ENCODE measurements at regions not wholly inside any gene's neighbourhood (a gene's known extent, or its start where the extent isn't known, plus 50 kb on each side); places are given as distances from the start of the nearest gene placed in this dataset.

DNA sequence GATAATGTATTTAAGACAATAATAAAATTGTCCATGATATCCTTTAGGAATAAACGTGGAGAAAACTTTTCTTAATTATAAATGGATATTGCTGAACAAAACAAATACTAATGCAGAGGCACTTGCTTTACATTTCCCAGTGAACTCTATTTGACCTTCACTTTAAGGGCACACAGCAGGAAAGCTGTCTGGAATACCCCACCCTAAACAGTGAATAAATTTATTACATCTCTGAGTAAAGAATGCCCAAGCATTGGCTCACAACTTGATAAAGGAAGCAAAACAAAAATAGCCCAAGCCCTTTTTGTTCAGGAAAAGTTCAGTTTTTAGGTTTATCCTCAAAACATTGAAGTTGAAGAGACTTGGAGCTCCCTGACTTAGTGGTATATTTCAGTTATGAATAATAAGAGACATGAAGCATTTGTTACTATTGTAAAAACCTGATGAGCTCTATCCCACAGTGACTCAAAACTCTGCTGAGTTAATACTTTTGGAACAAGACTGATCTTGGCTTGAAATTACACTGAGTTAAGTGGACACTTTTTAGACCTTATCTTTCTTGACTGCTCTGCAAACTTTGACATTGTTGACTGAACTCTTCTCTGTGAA, 353.9 kb downstream of the BCKDHB start:
- TF ChIP-seq, protein P1, sequence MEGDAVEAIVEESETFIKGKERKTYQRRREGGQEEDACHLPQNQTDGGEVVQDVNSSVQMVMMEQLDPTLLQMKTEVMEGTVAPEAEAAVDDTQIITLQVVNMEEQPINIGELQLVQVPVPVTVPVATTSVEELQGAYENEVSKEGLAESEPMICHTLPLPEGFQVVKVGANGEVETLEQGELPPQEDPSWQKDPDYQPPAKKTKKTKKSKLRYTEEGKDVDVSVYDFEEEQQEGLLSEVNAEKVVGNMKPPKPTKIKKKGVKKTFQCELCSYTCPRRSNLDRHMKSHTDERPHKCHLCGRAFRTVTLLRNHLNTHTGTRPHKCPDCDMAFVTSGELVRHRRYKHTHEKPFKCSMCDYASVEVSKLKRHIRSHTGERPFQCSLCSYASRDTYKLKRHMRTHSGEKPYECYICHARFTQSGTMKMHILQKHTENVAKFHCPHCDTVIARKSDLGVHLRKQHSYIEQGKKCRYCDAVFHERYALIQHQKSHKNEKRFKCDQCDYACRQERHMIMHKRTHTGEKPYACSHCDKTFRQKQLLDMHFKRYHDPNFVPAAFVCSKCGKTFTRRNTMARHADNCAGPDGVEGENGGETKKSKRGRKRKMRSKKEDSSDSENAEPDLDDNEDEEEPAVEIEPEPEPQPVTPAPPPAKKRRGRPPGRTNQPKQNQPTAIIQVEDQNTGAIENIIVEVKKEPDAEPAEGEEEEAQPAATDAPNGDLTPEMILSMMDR (IDR thresholded peaks at IDR 0.05) = no peak
- H3K4me3 Mint-ChIP-seq (ENCODE audit: unreplicated experiment) = no peak overlapping the region
- H3K27me3 Mint-ChIP-seq (ENCODE audit: unreplicated experiment) = no peaks in the 10 kb centered on the region
- DNase-seq (ENCODE audit: extremely low spot score, unreplicated experiment) = no peak
- H3K36me3 Mint-ChIP-seq (ENCODE audit: unreplicated experiment) = no peaks in the 10 kb centered on the region
- H3K27ac Mint-ChIP-seq (ENCODE audit: unreplicated experiment) = no peak overlapping the region
- peaks cover 11% of the 10 kb centered on the region for H3K9me3 Mint-ChIP-seq (ENCODE audit: unreplicated experiment)
- peaks cover 39% of the 10 kb centered on the region for H3K4me1 Mint-ChIP-seq (ENCODE audit: unreplicated experiment)

DNA sequence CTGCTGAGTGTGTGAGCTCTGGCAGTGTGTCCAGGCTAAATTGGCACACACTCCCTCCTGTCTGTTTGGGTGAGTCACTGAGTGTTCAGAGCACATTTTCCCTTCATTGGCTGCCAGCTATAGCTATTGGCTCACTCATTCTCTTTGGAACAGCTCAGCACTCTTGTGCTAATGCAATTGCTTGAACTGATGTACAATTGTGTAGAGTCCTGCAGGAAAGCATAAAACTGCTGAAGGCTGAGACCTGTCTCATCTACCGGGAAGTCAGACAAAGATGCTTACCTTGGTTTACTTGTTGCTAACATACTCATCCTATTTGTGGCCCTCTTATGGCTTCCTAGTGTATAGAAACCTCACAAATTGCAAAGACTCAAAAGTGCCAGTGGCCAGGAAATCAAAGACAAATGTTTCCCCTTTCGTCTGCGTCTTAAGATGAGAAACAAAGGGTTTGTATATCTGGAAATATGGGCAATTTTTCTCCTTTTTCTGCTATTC, 351.0 kb downstream of the BCKDHB start:
- Mint-ChIP-seq H3K27me3 (ENCODE audit: unreplicated experiment) (no peaks in the 10 kb centered on the region), H3K4me1 (ENCODE audit: unreplicated experiment) (peaks cover 56% of the 10 kb centered on the region), H3K27ac (ENCODE audit: unreplicated experiment) (no peak overlapping the region), H3K4me3 (ENCODE audit: unreplicated experiment) (no peak overlapping the region), H3K36me3 (ENCODE audit: unreplicated experiment) (no peaks in the 10 kb centered on the region), H3K9me3 (ENCODE audit: unreplicated experiment) (peaks cover 11% of the 10 kb centered on the region)
- DNase-seq (ENCODE audit: extremely low spot score, unreplicated experiment) = no peak
- TF ChIP-seq, protein P1 (IDR thresholded peaks at IDR 0.05) = no peak

DNA sequence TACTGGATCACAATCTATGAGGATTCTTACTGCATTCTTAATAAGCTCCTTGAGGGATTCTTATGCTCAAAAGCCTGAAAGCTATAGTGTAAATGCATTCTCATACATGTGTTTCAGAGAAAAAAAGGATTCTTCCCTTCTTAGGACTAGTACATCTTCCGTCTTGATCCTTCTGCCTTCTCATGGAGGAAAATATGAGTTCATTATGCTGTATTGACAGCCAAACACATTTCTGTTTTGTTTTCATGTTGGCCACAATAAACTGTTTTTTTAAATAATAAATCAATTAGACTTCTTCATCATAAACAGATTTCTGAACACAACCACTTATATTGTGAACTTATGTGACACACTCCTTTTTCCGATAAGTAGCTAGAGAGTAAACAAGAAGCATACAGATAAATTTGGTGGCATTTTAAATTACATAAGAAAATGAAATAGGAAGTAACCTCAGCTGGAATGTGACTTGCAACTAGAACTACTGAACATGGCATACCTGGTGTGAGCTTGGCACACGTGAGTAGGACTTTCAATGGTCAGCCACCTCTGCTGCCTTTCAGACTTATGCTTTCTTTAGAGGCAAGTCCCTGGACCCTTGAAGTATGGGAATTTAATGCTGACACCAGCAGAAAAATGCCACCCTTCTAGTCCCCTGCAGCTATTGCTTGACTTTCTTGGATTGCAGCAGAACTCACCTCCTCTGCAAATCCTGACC, 350.4 kb downstream of the BCKDHB start:
- DNase-seq (ENCODE audit: extremely low spot score, unreplicated experiment) = no peak
- Mint-ChIP-seq H3K27ac (ENCODE audit: unreplicated experiment) (no peak overlapping the region), H3K4me1 (ENCODE audit: unreplicated experiment) (peaks cover 56% of the 10 kb centered on the region), H3K36me3 (ENCODE audit: unreplicated experiment) (no peaks in the 10 kb centered on the region), H3K27me3 (ENCODE audit: unreplicated experiment) (no peaks in the 10 kb centered on the region), H3K9me3 (ENCODE audit: unreplicated experiment) (peaks cover 11% of the 10 kb centered on the region), H3K4me3 (ENCODE audit: unreplicated experiment) (no peak overlapping the region)
- TF ChIP-seq, protein P1 (IDR thresholded peaks at IDR 0.05) = no peak

DNA sequence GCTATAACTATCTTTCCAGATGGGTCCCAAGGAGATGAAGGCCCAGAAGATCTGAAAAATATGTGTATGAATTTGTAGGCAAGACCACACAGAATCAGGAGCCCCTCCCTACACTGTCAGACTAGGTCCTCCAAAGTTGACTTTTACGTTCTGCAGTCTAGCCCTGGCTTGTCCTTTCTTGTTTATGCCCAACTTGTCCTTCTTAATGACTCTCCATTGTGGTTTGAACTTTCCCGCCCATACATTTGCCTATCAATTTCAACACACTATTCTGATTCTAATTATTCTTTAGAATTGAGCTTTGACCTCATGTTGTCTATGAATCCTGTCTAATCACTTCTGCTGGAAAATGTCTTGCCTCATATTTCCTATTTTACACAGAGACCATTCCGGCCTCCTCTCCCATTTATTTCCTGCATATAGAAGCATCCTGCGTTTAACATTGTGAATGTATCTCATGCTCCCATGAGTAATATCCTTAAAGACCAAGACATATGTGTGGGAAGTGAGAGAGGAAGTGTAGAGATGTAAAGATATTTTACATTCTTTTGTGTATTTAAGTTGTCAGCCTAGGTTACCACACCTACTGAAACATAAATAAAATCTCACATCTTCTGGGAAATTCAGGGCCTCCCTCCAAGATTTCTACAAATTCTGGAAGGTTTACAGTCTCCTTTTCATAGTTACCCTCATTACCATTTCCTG, 348.3 kb downstream of the BCKDHB start:
- TF ChIP-seq, protein P1 (IDR thresholded peaks at IDR 0.05) = no peak
- no peak overlapping the region for H3K4me3 Mint-ChIP-seq (ENCODE audit: unreplicated experiment)

DNA sequence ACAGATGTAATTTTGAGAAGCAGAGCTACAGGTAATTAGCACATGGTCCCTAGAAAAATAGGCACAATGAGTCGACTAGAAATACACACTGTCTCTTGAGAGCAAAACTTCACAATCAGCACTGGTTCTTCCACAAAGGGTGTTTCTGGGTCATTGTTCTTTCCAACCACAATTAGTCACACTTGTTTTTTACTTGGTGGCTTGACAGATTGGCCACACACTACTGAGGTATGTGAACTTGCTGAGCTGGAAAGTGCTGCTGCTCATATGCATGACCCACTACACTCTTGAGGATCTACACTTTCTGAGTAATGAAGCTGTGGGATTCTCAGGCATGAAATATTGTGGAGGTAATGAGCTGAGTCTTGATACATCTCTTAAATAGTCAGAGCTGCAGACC, 347.7 kb downstream of the BCKDHB start:
- TF ChIP-seq, protein P1 (IDR thresholded peaks at IDR 0.05) = no peak
- Mint-ChIP-seq H3K4me3 (ENCODE audit: unreplicated experiment) (no peak overlapping the region), H3K36me3 (ENCODE audit: unreplicated experiment) (no peaks in the 10 kb centered on the region), H3K4me1 (ENCODE audit: unreplicated experiment) (peaks cover 42% of the 10 kb centered on the region), H3K9me3 (ENCODE audit: unreplicated experiment) (no peaks in the 10 kb centered on the region), H3K27me3 (ENCODE audit: unreplicated experiment) (no peaks in the 10 kb centered on the region), H3K27ac (ENCODE audit: unreplicated experiment) (no peak overlapping the region)
- no peak for DNase-seq (ENCODE audit: extremely low spot score, unreplicated experiment)

More for the DNA sequence above, 348.3 kb downstream of the BCKDHB start:
- Mint-ChIP-seq H3K4me1 (ENCODE audit: unreplicated experiment) (peaks cover 42% of the 10 kb centered on the region), H3K9me3 (ENCODE audit: unreplicated experiment) (no peaks in the 10 kb centered on the region), H3K27me3 (ENCODE audit: unreplicated experiment) (no peaks in the 10 kb centered on the region), H3K36me3 (ENCODE audit: unreplicated experiment) (no peaks in the 10 kb centered on the region), H3K27ac (ENCODE audit: unreplicated experiment) (no peak overlapping the region)
- no peak for DNase-seq (ENCODE audit: extremely low spot score, unreplicated experiment)

All from osteocyte (in vitro differentiated cells).